Head of caudate nucleus (tissue), 42 donors: ENCODE measurements at regions not wholly inside any gene's neighbourhood (a gene's known extent, or its start where the extent isn't known, plus 50 kb on each side); places are given as distances from the start of the nearest gene placed in this dataset.

ENCODE experiments used
- DNase-seq, 42 donors: peaks; one replicate each; pipeline versions ENCODE4 v3.0.0 to v3.0.0-alpha.2; 2020 to 2021; ENCODE audit warnings: mixed read lengths in 7 of 42
- intact Hi-C: fragments of 100-400 bp; cut with DNase I; formaldehyde crosslinking; loops from one replicate; pipeline ENCODE4 v1.15.0; 2022

- intact Hi-C loops = no loop called here
- no peak for DNase-seq
These were observed 166.1 kb downstream of the MED10 start for GRCh38 chr5:6212244-6212643.

- intact Hi-C loops = no loop called here
- no peak for DNase-seq
These were observed 171.8 kb downstream of the MED10 start for GRCh38 chr5:6206501-6206900.

GRCh38 chr5:6202968-6203365 lies 175.4 kb downstream of the MED10 start:
- intact Hi-C loops = no loop called here

GRCh38 chr5:6202149-6202967 lies 176.0 kb downstream of the MED10 start:
- no peak for DNase-seq
- intact Hi-C loops = no loop called here

More at GRCh38 chr5:6202968-6203365, 175.4 kb downstream of the MED10 start:
- no peak for DNase-seq

GRCh38 chr5:6201631-6202030 lies 176.7 kb downstream of the MED10 start:
- DNase-seq = no peak
- intact Hi-C loops = no loop called here

- no peak for DNase-seq
- intact Hi-C loops = no loop called here
These were observed 179.8 kb downstream of the MED10 start for GRCh38 chr5:6198531-6198930.

- intact Hi-C loops = no loop called here
- DNase-seq = no peak
These were observed 180.9 kb downstream of the MED10 start for GRCh38 chr5:6197427-6197826.

- intact Hi-C loops = no loop called here
- DNase-seq = no peak
These were observed 182.5 kb downstream of the MED10 start for GRCh38 chr5:6195711-6196358.

- intact Hi-C loops = no loop called here
- peak in 1 of 42 donors; percentile 12 for DNase-seq
These were observed 183.3 kb downstream of the MED10 start for GRCh38 chr5:6194906-6195612.

GRCh38 chr5:6194261-6194875 lies 184.0 kb downstream of the MED10 start:
- no peak for DNase-seq
- intact Hi-C loops = no loop called here

- intact Hi-C loops = no loop called here
- DNase-seq = no peak
These were observed 185.0 kb downstream of the MED10 start for GRCh38 chr5:6193310-6193709.

- no peak for DNase-seq
- intact Hi-C loops = no loop called here
These were observed 187.5 kb downstream of the MED10 start for GRCh38 chr5:6190838-6191237.

GRCh38 chr5:6188976-6189375 lies 189.4 kb downstream of the MED10 start:
- intact Hi-C loops = no loop called here
- DNase-seq = no peak

- intact Hi-C loops = no loop called here
These were observed 190.0 kb downstream of the MED10 start for GRCh38 chr5:6188344-6188743.

GRCh38 chr5:6187501-6187900 lies 190.8 kb downstream of the MED10 start:
- intact Hi-C loops = no loop called here

More at GRCh38 chr5:6188344-6188743, 190.0 kb downstream of the MED10 start:
- no peak for DNase-seq

GRCh38 chr5:6185574-6185973 lies 192.8 kb downstream of the MED10 start:
- DNase-seq = no peak
- intact Hi-C loops = no loop called here

More at GRCh38 chr5:6187501-6187900, 190.8 kb downstream of the MED10 start:
- no peak for DNase-seq

GRCh38 chr5:6184481-6184880 lies 193.9 kb downstream of the MED10 start:
- DNase-seq = no peak
- intact Hi-C loops = no loop called here

- intact Hi-C loops = no loop called here
- DNase-seq = no peak
These were observed 194.7 kb downstream of the MED10 start for GRCh38 chr5:6183391-6184390.
